H1 (cell line): ENCODE measurements at regions not wholly inside any gene's neighbourhood (a gene's known extent, or its start where the extent isn't known, plus 50 kb on each side); places are given as distances from the start of the nearest gene placed in this dataset.

ENCODE experiments used
- TBP ChIP-seq: IDR thresholded peaks from 2 replicates; pipeline ENCODE4 v1.6.1; 2011; ENCODE audit warnings: low read depth, low read length, improper control_type of control experiment

- TF ChIP-seq TBP: no peak
These were observed 480.7 kb downstream of the HTR1B start (continued) for GRCh38 chr6:76982476-76983199.
